ENCODE measurements at regions not wholly inside any gene's neighbourhood (a gene's known extent, or its start where the extent isn't known, plus 50 kb on each side); places are given as distances from the start of the nearest gene placed in this dataset.

DNA sequence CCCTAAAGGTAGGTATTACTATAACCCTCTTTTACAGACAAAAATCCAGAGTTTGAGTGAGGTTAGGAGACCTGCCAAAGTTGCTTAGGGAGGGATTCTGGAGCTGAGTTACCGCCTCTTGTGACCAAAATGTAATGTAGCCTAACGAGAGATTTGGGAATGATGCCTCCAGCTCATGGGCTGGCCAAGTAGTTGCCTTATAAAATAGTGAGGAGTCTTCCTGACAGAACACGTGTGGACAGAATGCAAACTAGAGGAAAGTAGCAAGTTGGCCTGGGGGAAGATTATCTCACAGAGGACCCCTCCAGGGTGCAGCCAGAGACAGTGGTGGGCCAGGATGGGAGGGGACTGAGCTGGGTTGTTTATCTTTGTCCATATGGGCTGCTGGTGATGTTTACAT is 543.7 kb upstream of the CDH11 start:
- no peak for TF ChIP-seq EZH2 (IDR thresholded peaks at IDR 0.05; ENCODE audit: borderline replicate concordance, low read length)
- TF ChIP-seq, protein P1, sequence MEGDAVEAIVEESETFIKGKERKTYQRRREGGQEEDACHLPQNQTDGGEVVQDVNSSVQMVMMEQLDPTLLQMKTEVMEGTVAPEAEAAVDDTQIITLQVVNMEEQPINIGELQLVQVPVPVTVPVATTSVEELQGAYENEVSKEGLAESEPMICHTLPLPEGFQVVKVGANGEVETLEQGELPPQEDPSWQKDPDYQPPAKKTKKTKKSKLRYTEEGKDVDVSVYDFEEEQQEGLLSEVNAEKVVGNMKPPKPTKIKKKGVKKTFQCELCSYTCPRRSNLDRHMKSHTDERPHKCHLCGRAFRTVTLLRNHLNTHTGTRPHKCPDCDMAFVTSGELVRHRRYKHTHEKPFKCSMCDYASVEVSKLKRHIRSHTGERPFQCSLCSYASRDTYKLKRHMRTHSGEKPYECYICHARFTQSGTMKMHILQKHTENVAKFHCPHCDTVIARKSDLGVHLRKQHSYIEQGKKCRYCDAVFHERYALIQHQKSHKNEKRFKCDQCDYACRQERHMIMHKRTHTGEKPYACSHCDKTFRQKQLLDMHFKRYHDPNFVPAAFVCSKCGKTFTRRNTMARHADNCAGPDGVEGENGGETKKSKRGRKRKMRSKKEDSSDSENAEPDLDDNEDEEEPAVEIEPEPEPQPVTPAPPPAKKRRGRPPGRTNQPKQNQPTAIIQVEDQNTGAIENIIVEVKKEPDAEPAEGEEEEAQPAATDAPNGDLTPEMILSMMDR (conservative IDR thresholded peaks at IDR 0.05 in 1 of 2, IDR thresholded peaks at IDR 0.05 in 1 of 2; ENCODE audit: extremely low read depth in 1 of 2, insufficient read depth in 1 of 2, low read depth in 1 of 2, low read length in 2 of 2): no peak
